ENCODE measurements at regions not wholly inside any gene's neighbourhood (a gene's known extent, or its start where the extent isn't known, plus 50 kb on each side); places are given as distances from the start of the nearest gene placed in this dataset.
"Not testable (repeated sequence)": the region's sequence is repeated elsewhere in the genome, so short reads cannot be mapped to it uniquely, and the experiment has no call there.

DNA sequence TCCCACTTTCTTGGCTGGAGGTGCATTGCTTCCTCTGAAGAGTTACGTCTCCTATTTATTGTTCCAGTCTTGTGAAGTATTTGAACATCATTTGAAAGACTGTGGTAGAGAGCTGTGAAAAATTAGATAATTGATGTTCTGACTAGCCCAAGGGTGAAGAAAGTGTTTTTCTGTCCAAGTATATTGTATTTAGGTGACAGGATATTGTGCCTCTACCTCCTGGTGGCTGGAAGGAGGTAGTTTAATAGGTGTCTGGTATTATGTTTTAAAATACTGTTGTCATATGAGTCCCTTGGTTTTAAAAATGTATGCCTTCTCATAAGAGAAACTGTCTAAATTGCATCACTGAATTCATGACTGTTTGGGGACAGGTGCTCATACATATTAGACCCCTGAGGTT, 226.0 kb downstream of the SPRY1 start:
- DNase-seq (ENCODE audit: low read depth in 3 of 3, low spot score in 2 of 3) = no peak

- no peak for DNase-seq (ENCODE audit: low read depth in 3 of 3, low spot score in 2 of 3)
These were observed 227.0 kb downstream of the SPRY1 start for GRCh38 chr4:123623611-123624010.

GRCh38 chr4:123624959-123625358, 228.4 kb downstream of the SPRY1 start:
- no peak for DNase-seq (ENCODE audit: low read depth in 3 of 3, low spot score in 2 of 3)

- no peak for DNase-seq (ENCODE audit: low read depth in 3 of 3, low spot score in 2 of 3)
These were observed 231.7 kb downstream of the SPRY1 start for GRCh38 chr4:123628288-123628687.

GRCh38 chr4:123631786-123632692, 235.4 kb downstream of the SPRY1 start:
- no peak for DNase-seq (ENCODE audit: low read depth in 3 of 3, low spot score in 2 of 3)

DNA sequence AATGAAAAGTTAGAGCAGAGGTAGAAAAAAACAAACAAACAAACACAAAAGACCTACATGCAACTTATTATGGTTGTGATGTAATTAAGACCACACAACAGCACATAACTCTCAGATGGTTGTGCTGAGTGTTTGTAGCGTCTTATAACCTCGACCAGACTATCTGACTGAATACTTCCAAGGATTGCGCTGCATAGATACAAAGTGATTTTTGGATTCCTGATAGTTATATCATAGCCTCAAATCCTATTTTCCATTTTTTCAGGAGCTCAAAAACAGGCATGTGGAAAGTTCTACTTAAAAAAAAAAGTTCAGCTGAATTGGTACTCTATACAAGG, 236.1 kb downstream of the SPRY1 start:
- no peak for DNase-seq (ENCODE audit: low read depth in 3 of 3, low spot score in 2 of 3)

GRCh38 chr4:123638834-123639233, 242.2 kb downstream of the SPRY1 start:
- DNase-seq (ENCODE audit: low read depth in 3 of 3, low spot score in 2 of 3) = no peak

GRCh38 chr4:123640271-123640670, 243.7 kb downstream of the SPRY1 start:
- no peak for DNase-seq (ENCODE audit: low read depth in 3 of 3, low spot score in 2 of 3)

- DNase-seq (ENCODE audit: low read depth in 3 of 3, low spot score in 2 of 3) = no peak
These were observed 244.2 kb downstream of the SPRY1 start for GRCh38 chr4:123640824-123641223.

GRCh38 chr4:123643691-123644090, 247.1 kb downstream of the SPRY1 start:
- DNase-seq (ENCODE audit: low read depth in 3 of 3, low spot score in 2 of 3) = no peak

GRCh38 chr4:123649250-123649644, 252.7 kb downstream of the SPRY1 start:
- no peak for DNase-seq (ENCODE audit: low read depth in 3 of 3, low spot score in 2 of 3)

DNA sequence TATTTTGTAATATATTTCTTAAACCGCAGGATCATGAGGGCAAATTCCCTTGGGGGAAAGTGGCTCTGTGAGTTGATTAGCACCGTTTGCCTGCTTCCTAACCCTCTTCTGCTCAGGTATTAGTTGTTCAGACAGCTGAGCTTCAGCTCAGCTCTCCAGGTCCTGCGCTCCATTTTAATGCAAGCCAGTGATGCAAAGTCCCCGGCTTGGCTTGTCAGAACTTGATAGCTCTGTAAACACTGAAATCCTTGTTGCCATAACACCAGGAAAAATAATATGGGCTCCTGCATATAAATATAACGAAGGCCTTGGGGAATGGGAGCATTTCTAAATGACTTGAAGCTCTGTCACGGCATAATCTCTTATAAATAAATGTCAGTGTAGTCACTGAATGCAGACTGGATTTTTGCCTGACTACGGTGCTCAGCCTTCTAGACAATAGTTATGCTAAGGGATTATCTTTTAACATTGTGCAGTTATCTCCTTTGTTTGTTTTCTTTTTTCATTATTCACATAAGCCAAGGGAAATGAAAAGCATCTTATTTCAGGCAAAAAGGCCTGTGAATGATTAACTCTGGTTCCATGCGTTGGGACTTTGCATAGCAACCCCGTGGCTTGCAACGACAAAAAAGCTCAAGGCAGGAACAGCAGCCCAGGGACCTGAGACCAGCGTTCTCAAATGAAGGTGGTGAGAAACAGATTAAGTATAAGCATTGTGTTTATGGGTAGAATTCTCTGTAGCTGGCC, 253.2 kb downstream of the SPRY1 start:
- DNase-seq (ENCODE audit: low read depth in 3 of 3, low spot score in 2 of 3) = peak; percentile 62 to 69 (median 66)

- DNase-seq (ENCODE audit: low read depth in 3 of 3, low spot score in 2 of 3) = no peak
These were observed 254.5 kb downstream of the SPRY1 start for GRCh38 chr4:123651066-123651465.

DNA sequence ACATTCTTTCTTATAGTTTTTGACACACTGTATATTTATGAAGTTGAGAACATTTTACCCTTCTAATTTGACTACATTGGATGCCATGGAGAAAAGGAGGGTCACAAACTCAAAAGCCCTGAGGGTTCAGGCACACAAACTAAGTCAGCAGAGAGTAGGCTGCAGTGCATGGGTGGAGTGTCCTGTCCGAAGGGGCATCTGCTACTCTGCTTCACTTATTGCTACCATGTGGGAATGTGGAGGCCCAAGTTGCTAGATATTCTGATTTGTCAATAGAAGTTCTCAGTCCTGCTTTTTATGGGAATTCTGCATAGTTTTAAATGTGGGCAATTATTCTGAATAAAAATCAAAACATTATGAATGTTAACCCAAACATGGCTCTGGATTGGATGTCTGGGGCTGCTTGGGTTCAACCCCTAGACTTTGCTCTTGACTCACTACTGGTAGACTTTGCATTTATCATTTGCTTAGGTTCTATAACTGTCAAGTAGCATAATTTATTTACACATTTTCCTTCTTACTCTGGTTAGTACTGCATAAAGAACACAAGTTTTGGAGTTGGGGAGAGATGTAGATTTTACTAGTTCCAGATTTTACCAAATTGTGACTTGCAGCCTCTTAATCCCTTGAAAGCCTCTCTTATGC, 255.1 kb downstream of the SPRY1 start:
- DNase-seq (ENCODE audit: low read depth in 3 of 3, low spot score in 2 of 3) = no peak

- no peak for DNase-seq (ENCODE audit: low read depth in 3 of 3, low spot score in 2 of 3)
These were observed 255.9 kb downstream of the SPRY1 start for GRCh38 chr4:123652476-123652875.

DNA sequence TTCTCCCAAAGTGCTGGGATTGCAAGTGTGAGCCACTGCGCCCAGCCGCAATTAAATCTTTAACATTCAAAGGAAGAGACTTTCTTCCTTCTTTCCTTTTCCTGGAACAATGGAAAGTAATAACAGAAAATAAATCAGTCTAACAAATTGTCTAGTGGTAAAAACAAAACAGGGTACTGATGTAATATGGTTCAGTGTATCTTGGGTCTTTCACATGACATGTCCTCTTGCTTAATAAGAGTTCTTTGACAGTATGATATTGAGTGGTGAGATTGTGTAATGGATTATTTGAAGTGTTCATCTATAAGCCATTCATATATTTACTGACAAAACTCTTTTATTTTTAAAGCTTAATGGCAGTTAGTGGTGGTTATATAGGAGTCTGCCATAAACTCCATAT, 256.6 kb downstream of the SPRY1 start:
- no peak for DNase-seq (ENCODE audit: low read depth in 3 of 3, low spot score in 2 of 3)

DNA sequence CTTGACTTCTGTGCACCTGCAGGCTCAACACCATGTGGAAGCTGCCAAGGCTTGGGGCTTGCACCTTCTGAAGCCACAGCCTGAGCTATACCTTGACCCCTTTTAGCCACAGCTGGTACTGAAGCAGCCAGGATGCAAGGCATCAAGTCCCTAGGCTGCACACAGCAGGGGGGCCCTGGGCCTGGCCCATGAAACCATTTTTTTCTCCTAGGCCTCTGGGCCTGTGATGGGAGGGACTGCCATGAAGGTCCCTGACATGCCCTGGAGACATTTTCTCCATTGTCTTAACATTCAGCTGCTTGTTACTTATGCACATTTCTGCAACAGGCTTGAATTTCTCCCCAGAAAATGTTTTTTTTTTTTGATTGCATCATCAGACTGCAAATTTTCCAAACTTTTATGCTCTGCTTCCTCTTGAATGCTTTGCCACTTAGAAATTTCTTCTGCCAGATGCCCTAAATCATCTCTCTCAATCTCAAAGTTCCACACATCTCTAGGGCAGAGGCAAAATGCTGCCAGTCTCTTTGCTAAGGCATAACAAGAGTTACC, 260.2 kb downstream of the SPRY1 start:
- DNase-seq (ENCODE audit: low read depth in 3 of 3, low spot score in 2 of 3) = not testable (repeated sequence)

DNA sequence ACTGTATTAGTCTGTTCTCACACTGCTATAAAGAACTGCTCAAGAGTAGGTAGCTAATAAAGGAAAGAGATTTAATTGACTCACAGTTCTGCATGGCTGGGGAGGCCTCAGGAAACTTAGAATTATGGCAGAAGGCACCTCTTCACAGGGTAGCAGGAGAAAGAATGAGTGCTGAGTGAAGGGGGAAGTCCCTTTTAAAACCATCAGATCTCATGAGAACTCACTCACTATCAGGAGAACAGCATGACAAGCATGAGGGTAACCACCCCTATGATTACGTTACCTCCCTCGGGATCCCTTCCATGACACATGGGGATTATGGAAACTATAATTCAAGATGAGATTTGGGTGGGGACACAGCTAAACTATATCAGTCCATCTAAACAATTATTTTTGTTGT, 261.0 kb downstream of the SPRY1 start:
- not testable (repeated sequence) for DNase-seq (ENCODE audit: low read depth in 3 of 3, low spot score in 2 of 3)

- DNase-seq (ENCODE audit: low read depth in 3 of 3, low spot score in 2 of 3) = no peak
These were observed 262.7 kb downstream of the SPRY1 start for GRCh38 chr4:123659262-123659661.

- DNase-seq (ENCODE audit: low read depth in 3 of 3, low spot score in 2 of 3) = no peak
These were observed 263.1 kb downstream of the SPRY1 start for GRCh38 chr4:123659730-123660129.

DNA sequence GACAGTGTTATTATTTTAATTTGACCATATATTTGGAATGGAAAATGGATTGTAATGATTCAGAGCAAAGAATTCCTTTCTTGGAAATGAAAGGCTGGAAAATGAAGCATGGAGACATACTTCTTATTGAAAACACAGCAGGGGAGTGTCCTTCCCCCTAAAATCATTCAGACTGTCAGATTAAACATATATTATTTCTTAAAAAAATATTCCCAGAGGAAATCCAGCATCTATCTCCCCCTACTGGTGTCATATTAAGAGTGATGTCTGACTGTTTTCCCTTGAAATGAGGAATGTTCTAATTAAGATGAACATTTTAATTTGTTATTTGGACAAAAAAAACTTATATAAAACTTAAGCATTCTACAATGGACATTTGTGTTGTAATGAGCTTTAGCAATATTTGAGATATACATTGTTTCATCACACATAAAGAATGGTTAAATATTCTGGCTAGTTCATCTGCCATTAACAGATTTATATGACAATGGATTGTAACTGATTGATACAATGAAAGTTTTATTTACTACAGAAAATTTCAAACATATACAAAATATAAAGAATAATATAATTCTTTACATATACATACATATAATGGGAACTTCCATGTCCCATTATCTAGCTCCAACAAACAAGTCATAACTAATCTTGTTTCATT, 264.6 kb downstream of the SPRY1 start:
- no peak for DNase-seq (ENCODE audit: low read depth in 3 of 3, low spot score in 2 of 3)

All from right renal cortex interstitium (tissue), 3 donors.